GM23338 (cell line): ENCODE measurements at regions not wholly inside any gene's neighbourhood (a gene's known extent, or its start where the extent isn't known, plus 50 kb on each side); places are given as distances from the start of the nearest gene placed in this dataset.

Experiments used
- ATAC-seq: fragments of 200-7000 bp; cut with Tn5 transposase; 3 replicates; pipeline ENCODE4 v1.9.1; 2020
- DNase-seq: peaks from one replicate; pipeline ENCODE4 v3.0.0-alpha.2; 2015; ENCODE audit warnings: low spot score
- H2AFZ ChIP-seq: fragments of 200-600 bp; sonication (generic); 2 replicates; pipeline ENCODE4 v1.8.0; 2016; ENCODE audit warnings: antibody characterized with exemption, mild to moderate bottlenecking, moderate library complexity
- H3F3A ChIP-seq: fragments of 200-600 bp; sonication (generic); replicated peaks from 2 replicates; pipeline ENCODE4 v1.8.0; 2017; ENCODE audit warnings: antibody characterized with exemption, mixed run types, low read depth
- H3K27ac ChIP-seq: fragments of 200-600 bp; sonication (generic); 2 replicates; pipeline ENCODE4 v1.6.1; 2016; ENCODE audit warnings: low read depth
- H3K27me3 ChIP-seq: fragments of 200-600 bp; sonication (generic); 2 replicates; pipeline ENCODE4 v1.8.0; 2016; ENCODE audit warnings: mild to moderate bottlenecking, mixed run types, moderate library complexity; ENCODE audit not compliant: insufficient read depth
- H3K36me3 ChIP-seq: fragments of 200-600 bp; sonication (generic); 2 replicates; pipeline ENCODE4 v1.8.0; 2016; ENCODE audit warnings: mild to moderate bottlenecking; ENCODE audit not compliant: insufficient read depth
- H3K4me1 ChIP-seq: fragments of 200-600 bp; sonication (generic); 2 replicates; pipeline ENCODE4 v1.8.0; 2016; ENCODE audit warnings: mild to moderate bottlenecking, moderate library complexity; ENCODE audit not compliant: insufficient read depth
- H3K4me2 ChIP-seq: fragments of 200-600 bp; sonication (generic); 2 replicates; pipeline ENCODE4 v1.7.1; 2017; ENCODE audit warnings: mixed run types
- H3K4me3 ChIP-seq: fragments of 200-600 bp; sonication (generic); 2 replicates; pipeline ENCODE4 v1.6.1; 2016; ENCODE audit warnings: mixed run types
- H3K79me2 ChIP-seq: fragments of 200-600 bp; sonication (generic); replicated peaks from 2 replicates; pipeline ENCODE4 v1.8.0; 2017; ENCODE audit warnings: mild to moderate bottlenecking; ENCODE audit not compliant: insufficient read depth
- H3K9me2 ChIP-seq: fragments of 200-600 bp; sonication (generic); 2 replicates; pipeline ENCODE4 v1.8.0; 2017; ENCODE audit not compliant: insufficient read depth
- H4K20me1 ChIP-seq: fragments of 200-600 bp; sonication (generic); replicated peaks from 2 replicates; pipeline ENCODE4 v1.8.0; 2017; ENCODE audit warnings: mild to moderate bottlenecking; ENCODE audit not compliant: insufficient read depth
- H3K27ac Mint-ChIP-seq: 2 replicates; pipeline ENCODE4 v1.8.0; 2020; ENCODE audit warnings: inconsistent platforms, mild to moderate bottlenecking, moderate library complexity, mixed read lengths
- H3K27me3 Mint-ChIP-seq: 3 replicates; pipeline ENCODE4 v1.8.0; 2022; ENCODE audit warnings: low read depth, mild to moderate bottlenecking, moderate library complexity, mixed read lengths, inconsistent platforms; ENCODE audit not compliant: insufficient read depth, poor library complexity
- H3K36me3 Mint-ChIP-seq: 3 replicates; pipeline ENCODE4 v1.8.0; 2021; ENCODE audit warnings: low read depth, mild to moderate bottlenecking, inconsistent platforms, moderate library complexity, mixed read lengths
- H3K4me1 Mint-ChIP-seq: 3 replicates; pipeline ENCODE4 v1.8.0; 2020; ENCODE audit warnings: mild to moderate bottlenecking, inconsistent platforms, mixed read lengths
- H3K4me3 Mint-ChIP-seq: 3 replicates; pipeline ENCODE4 v1.8.0; 2021; ENCODE audit warnings: moderate library complexity, mild to moderate bottlenecking, inconsistent platforms, mixed read lengths
- H3K9me3 Mint-ChIP-seq: 3 replicates; pipeline ENCODE4 v1.8.0; 2020; ENCODE audit warnings: moderate library complexity, mild to moderate bottlenecking, inconsistent platforms, mixed read lengths
- CREB1 ChIP-seq: fragments of 250-450 bp; sonication (Bioruptor Pico); IDR thresholded peaks from 2 replicates; pipeline ENCODE4 v1.5.0; 2020; ENCODE audit warnings: low read depth, mild to moderate bottlenecking, moderate library complexity
- EZH2 ChIP-seq: fragments of 200-600 bp; sonication (generic); IDR thresholded peaks from one replicate; pipeline ENCODE4 v1.8.0; 2017; ENCODE audit warnings: antibody characterized with exemption, mild to moderate bottlenecking, low read depth; ENCODE audit not compliant: unreplicated experiment
- POLR2AphosphoS5 ChIP-seq: IDR thresholded peaks from 2 replicates; pipeline ENCODE4 v1.6.1; 2016; ENCODE audit warnings: antibody characterized with exemption, low read depth
- ZNF462 ChIP-seq: fragments of 250-450 bp; sonication (Bioruptor Pico); IDR thresholded peaks from 2 replicates; pipeline ENCODE4 v1.5.0; 2020; ENCODE audit warnings: mild to moderate bottlenecking, moderate library complexity

DNA sequence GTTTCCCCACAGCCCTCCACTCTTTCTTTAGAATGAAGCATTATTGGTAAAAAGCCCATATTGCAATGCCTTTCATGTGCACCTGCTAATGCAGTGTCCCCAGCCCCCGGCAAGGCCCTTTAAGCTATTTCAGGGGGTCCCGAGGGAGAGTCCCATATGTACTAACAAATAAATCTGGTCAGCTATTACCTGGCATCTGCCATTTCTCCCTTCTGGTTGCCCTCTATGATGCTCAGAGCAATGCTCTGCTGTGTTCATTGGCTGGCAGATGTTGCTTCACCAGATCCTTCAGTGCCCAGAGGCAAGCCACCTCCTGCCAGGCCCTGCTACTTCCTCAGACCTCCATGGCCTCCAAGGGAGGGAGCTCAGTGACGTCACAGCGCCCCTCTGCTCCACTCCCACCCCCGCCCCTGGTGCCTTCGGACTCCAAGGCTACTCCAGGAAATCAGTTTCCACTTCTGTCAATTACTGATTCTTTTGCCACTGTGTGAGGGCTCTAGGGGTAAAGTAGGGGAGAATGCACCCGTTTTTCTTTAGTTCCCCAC, 201.1 kb upstream of the GLRA1 start:
- no peak overlapping the region for H3K4me3 ChIP-seq
- no peaks in the 10 kb centered on the region for H3K36me3 ChIP-seq
- no peaks in the 10 kb centered on the region for H3K79me2 ChIP-seq
- Mint-ChIP-seq H3K4me1 (peaks cover 20% of the 10 kb centered on the region), H3K36me3 (no peaks in the 10 kb centered on the region), H3K27ac (no peak overlapping the region), H3K27me3 (no peaks in the 10 kb centered on the region), H3K4me3 (no peak overlapping the region), H3K9me3 (no peaks in the 10 kb centered on the region)
- H4K20me1 ChIP-seq: no peaks in the 10 kb centered on the region; the same call in none of the 2 replicates
- H3K27me3 ChIP-seq: no peaks in the 10 kb centered on the region
- ATAC-seq (no peak; the same call in 2 of the 3 replicates), DNase-seq (no peak)
- TF ChIP-seq CREB1 (CRISPR knock-in tag) (peak; percentile 64; the same call in 1 of the 2 replicates), EZH2 (no peak)
- no peak overlapping the region for H3K27ac ChIP-seq
- H3K9me2 ChIP-seq: no peaks in the 10 kb centered on the region
- H3F3A ChIP-seq: no peaks in the 10 kb centered on the region
- H3K4me2 ChIP-seq: no peak overlapping the region
- H2AFZ ChIP-seq: no peak overlapping the region
- H3K4me1 ChIP-seq: peaks cover 13% of the 10 kb centered on the region; the same call in 1 of the 2 replicates

DNA sequence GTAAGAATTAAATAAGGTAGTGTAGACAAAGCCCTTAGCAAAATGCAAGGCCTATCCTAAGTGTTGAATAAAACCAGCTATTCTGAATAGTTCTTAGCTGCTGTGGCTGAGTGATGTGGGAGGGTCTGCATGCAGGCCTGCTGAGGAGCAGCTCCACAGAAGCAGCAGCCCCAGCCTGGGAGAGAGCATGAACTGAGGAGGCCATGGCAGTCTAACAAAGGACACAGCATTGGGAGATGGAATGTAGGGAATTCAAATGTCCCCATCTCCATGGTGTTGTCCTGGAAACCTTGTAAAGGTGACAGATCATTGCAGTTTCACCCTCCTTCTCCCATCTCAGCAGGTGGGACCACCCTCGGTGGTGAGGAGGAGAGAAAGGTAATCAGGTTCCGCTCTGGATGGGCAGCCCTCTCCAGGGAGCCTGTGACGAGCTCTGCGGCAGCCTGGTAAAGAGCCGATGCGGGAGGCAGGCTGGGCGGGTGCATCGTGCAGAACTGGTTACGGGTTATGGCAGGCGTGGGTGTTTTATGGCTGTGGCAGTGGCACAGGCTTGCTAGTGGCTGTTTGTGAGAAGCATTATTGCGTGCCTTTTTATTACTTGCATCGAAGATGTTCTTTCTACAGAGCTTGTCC, 199.9 kb upstream of the GLRA1 start:
- no peaks in the 10 kb centered on the region; the same call in none of the 2 replicates for H4K20me1 ChIP-seq
- Mint-ChIP-seq H3K4me3 (no peak overlapping the region), H3K27ac (no peak overlapping the region), H3K27me3 (no peaks in the 10 kb centered on the region), H3K9me3 (no peaks in the 10 kb centered on the region), H3K36me3 (no peaks in the 10 kb centered on the region), H3K4me1 (peaks cover 20% of the 10 kb centered on the region)
- H3F3A ChIP-seq: no peaks in the 10 kb centered on the region
- H3K9me2 ChIP-seq: no peaks in the 10 kb centered on the region; the same call in 1 of the 2 replicates
- H3K4me1 ChIP-seq: peaks cover 13% of the 10 kb centered on the region; the same call in 1 of the 2 replicates
- no peak for TF ChIP-seq POLR2AphosphoS5
- peak; percentile 74; the same call in 1 of the 2 replicates for TF ChIP-seq ZNF462
- DNase-seq (peak; percentile 57), ATAC-seq (peak; percentile 90)
- H2AFZ ChIP-seq: no peak overlapping the region
- H3K27me3 ChIP-seq: no peaks in the 10 kb centered on the region
- no peaks in the 10 kb centered on the region for H3K79me2 ChIP-seq
- no peaks in the 10 kb centered on the region for H3K36me3 ChIP-seq
- H3K27ac ChIP-seq: no peak overlapping the region
- H3K4me3 ChIP-seq: no peak overlapping the region
- 0 out of 2 replicates have a peak overlapping the region, but pooled peaks have one; percentile 39 for H3K4me2 ChIP-seq
